Endothelial cell of umbilical vein (primary cell): ENCODE measurements at regions not wholly inside any gene's neighbourhood (a gene's known extent, or its start where the extent isn't known, plus 50 kb on each side); places are given as distances from the start of the nearest gene placed in this dataset.

Experiments
- BruUV-seq: library from RNA; stranded (reverse); fragments of 400-500 nt; replicated peaks from 2 replicates; lab custom pipeline; 2021; lab: Mats Ljungman, UMichigan
- CTCF ChIA-PET: fragments of 300-600, 350-600 bp; sonication (Branson Sonifier 250); formaldehyde crosslinking; loops from one replicate; lab custom pipeline; 2021; ENCODE audit warnings: antibody characterized with exemption, inconsistent platforms; lab: Charles Lee
- POLR2A ChIA-PET: fragments of 300-600, 350-600 bp; sonication (Branson Sonifier 250); formaldehyde crosslinking; loops from one replicate; lab custom pipeline; 2021; ENCODE audit warnings: antibody characterized with exemption, inconsistent platforms; lab: Charles Lee
- DNase-seq: peaks from one replicate; pipeline ENCODE4 v3.0.0-alpha.2; 2011; ENCODE audit warnings: low read depth, low spot score
- FAIRE-seq: peaks from 2 replicates; lab custom pipeline; 2011; peaks lifted over from hg19 to GRCh38; lab: Jason Lieb, UNC
- H2AFZ ChIP-seq: 2 replicates; pipeline ENCODE4 v1.6.0; 2012; ENCODE audit warnings: low read depth, low read length, control low read depth, inconsistent platforms
- H3K27ac ChIP-seq: 2 replicates; pipeline ENCODE4 v1.5.1; 2011; ENCODE audit warnings: low read depth, mild to moderate bottlenecking, control low read depth, low read length, moderate library complexity; ENCODE audit not compliant: insufficient read depth
- H3K27me3 ChIP-seq, 2 experiments: 2 replicates each; pipeline versions ENCODE4 v1.6.0 to v1.6.1; 2011; ENCODE audit warnings: low read length in 2 of 2, mixed read lengths in 1 of 2; ENCODE audit not compliant: control insufficient read depth in 2 of 2, insufficient read depth in 2 of 2
- H3K36me3 ChIP-seq, 2 experiments: 2 replicates in 1 of 2; 3 replicates in 1 of 2; pipeline ENCODE4 v1.5.1; 2011; ENCODE audit warnings: low read length in 2 of 2, mild to moderate bottlenecking in 1 of 2, moderate library complexity in 1 of 2; ENCODE audit not compliant: control insufficient read depth in 2 of 2, insufficient read depth in 2 of 2; ENCODE audit errors: extremely low read depth in 1 of 2
- H3K4me1 ChIP-seq: 3 replicates; pipeline ENCODE4 v1.5.1; 2011; ENCODE audit warnings: mild to moderate bottlenecking, low read length; ENCODE audit not compliant: control insufficient read depth, insufficient read depth; ENCODE audit errors: extremely low read depth
- H3K4me2 ChIP-seq: 2 replicates; pipeline ENCODE4 v1.6.1; 2011; ENCODE audit warnings: low read length, control low read depth, mixed read lengths; ENCODE audit not compliant: insufficient read depth
- H3K4me3 ChIP-seq, 3 experiments: fragments of 200-600 bp in 1 of 3; sonication (generic), shearing (Covaris generic) in 1 of 3; replicated peaks in 1 of 3; 2 replicates each; pipeline ENCODE4 v1.5.1; 2011 to 2016; ENCODE audit warnings: control low read depth in 3 of 3, low read length in 3 of 3, mild to moderate bottlenecking in 2 of 3, inconsistent platforms in 1 of 3, low read depth in 1 of 3, moderate library complexity in 1 of 3; ENCODE audit not compliant: insufficient read depth in 1 of 3
- H3K79me2 ChIP-seq: 2 replicates; pipeline ENCODE4 v1.6.0; 2012; ENCODE audit warnings: low read length, inconsistent platforms; ENCODE audit not compliant: control insufficient read depth, insufficient read depth
- H3K9ac ChIP-seq: replicated peaks from 2 replicates; pipeline ENCODE3; 2011; ENCODE audit warnings: low read length, control low read depth; ENCODE audit not compliant: insufficient read depth; ENCODE audit errors: extremely low read depth
- H3K9me1 ChIP-seq: replicated peaks from 3 replicates; pipeline ENCODE4 v1.6.0; 2011; ENCODE audit warnings: mild to moderate bottlenecking, low read length; ENCODE audit not compliant: control insufficient read depth, insufficient read depth; ENCODE audit errors: extremely low read depth
- H3K9me3 ChIP-seq: replicated peaks from 2 replicates; pipeline ENCODE4 v1.5.1; 2012; ENCODE audit warnings: low read length, inconsistent platforms; ENCODE audit not compliant: control insufficient read depth, insufficient read depth
- H4K20me1 ChIP-seq: replicated peaks from 2 replicates; pipeline ENCODE3; 2011; ENCODE audit warnings: mild to moderate bottlenecking, low read length; ENCODE audit not compliant: control insufficient read depth, insufficient read depth; ENCODE audit errors: extremely low read depth
- EZH2 ChIP-seq: IDR thresholded peaks from 2 replicates; pipeline ENCODE4 v1.6.1; 2012; ENCODE audit warnings: borderline replicate concordance, low read depth, mild to moderate bottlenecking, moderate library complexity, low read length, inconsistent platforms; ENCODE audit not compliant: severe bottlenecking
- FOS ChIP-seq: IDR thresholded peaks from 2 replicates; pipeline ENCODE4 v1.6.1; 2011; ENCODE audit warnings: mild to moderate bottlenecking, low read length, moderate library complexity, borderline replicate concordance; ENCODE audit not compliant: insufficient read depth
- GATA2 ChIP-seq: IDR thresholded peaks from 2 replicates; pipeline ENCODE4 v1.7.0; 2011; ENCODE audit warnings: low read depth, mild to moderate bottlenecking, moderate library complexity, mixed read lengths, low read length; ENCODE audit not compliant: insufficient read length, insufficient read depth
- JUN ChIP-seq: IDR thresholded peaks from 2 replicates; pipeline ENCODE4 v1.6.1; 2011; ENCODE audit warnings: borderline replicate concordance, low read depth; ENCODE audit not compliant: insufficient read length, insufficient read depth
- MYC ChIP-seq: IDR thresholded peaks from one replicate; pipeline ENCODE4 v1.6.1; 2011; ENCODE audit warnings: mild to moderate bottlenecking, low read depth, low read length
- POLR2A ChIP-seq: IDR thresholded peaks from 2 replicates; pipeline ENCODE4 v1.6.1; 2012; ENCODE audit warnings: low read depth, mild to moderate bottlenecking, control low read depth, low read length
- POLR2AphosphoS5 ChIP-seq: IDR thresholded peaks from 2 replicates; pipeline ENCODE4 v1.6.1; 2012; ENCODE audit warnings: low read depth, mild to moderate bottlenecking, control low read depth, low read length, moderate library complexity; ENCODE audit not compliant: insufficient read depth
- dilution Hi-C: fragments of 300-500 bp; cut with MboI; formaldehyde crosslinking; loops from one replicate; pipeline ENCODE4 v1.15.0; 2019; ENCODE audit warnings: low sequenced_read_pairs; ENCODE audit not compliant: extremely low pct_ligation_motif_present
- intact Hi-C: fragments of 100-400 bp; cut with micrococcal nuclease; formaldehyde crosslinking; loops from one replicate; pipeline ENCODE4 v1.10.0; 2022
- TF ChIP-seq, protein P1 (sequence below): IDR thresholded peaks from 2 replicates; pipeline ENCODE4 v1.6.1; 2011; ENCODE audit not compliant: insufficient read depth, insufficient read length
- TF ChIP-seq, protein P2 (sequence below), 2 donors: IDR thresholded peaks; 1 replicate in 1 of 2; 2 replicates in 1 of 2; pipeline ENCODE4 v1.5.1; 2011; ENCODE audit warnings: low read length in 2 of 2, mild to moderate bottlenecking in 2 of 2, moderate library complexity in 2 of 2, control low read depth in 1 of 2, inconsistent platforms in 1 of 2, low read depth in 1 of 2; ENCODE audit not compliant: insufficient read depth in 1 of 2; ENCODE audit errors: extremely low read depth in 1 of 2

DNA sequence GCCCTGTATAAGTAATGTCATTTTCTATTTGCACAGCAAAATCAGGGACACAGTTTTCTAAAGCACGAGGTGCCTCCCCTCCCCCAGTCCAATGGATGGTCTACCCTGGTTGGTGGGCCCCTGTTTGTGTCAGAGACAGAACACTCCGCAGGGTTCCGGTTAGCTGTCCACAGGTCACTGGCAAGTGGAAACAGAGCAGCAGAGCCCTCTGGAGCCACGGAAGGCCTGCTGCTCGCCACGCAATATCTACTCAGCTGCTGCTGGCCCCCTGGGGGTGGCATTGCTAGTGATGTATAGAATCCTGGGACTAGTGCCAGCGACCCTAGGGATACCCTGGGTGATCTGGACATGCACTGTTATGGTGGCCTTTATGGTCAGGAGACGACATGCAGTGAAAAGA, 50.4 kb downstream of the RIN2 start:
- TF ChIP-seq EZH2 (no peak), FOS (no peak), GATA2 (no peak), MYC (no peak), POLR2A (no peak), POLR2AphosphoS5 (no peak), JUN (no peak)
- TF ChIP-seq, protein P1, sequence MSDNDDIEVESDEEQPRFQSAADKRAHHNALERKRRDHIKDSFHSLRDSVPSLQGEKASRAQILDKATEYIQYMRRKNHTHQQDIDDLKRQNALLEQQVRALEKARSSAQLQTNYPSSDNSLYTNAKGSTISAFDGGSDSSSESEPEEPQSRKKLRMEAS = no peak
- TF ChIP-seq, protein P2, sequence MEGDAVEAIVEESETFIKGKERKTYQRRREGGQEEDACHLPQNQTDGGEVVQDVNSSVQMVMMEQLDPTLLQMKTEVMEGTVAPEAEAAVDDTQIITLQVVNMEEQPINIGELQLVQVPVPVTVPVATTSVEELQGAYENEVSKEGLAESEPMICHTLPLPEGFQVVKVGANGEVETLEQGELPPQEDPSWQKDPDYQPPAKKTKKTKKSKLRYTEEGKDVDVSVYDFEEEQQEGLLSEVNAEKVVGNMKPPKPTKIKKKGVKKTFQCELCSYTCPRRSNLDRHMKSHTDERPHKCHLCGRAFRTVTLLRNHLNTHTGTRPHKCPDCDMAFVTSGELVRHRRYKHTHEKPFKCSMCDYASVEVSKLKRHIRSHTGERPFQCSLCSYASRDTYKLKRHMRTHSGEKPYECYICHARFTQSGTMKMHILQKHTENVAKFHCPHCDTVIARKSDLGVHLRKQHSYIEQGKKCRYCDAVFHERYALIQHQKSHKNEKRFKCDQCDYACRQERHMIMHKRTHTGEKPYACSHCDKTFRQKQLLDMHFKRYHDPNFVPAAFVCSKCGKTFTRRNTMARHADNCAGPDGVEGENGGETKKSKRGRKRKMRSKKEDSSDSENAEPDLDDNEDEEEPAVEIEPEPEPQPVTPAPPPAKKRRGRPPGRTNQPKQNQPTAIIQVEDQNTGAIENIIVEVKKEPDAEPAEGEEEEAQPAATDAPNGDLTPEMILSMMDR (IDR thresholded peaks at IDR 0.05; ENCODE audit: extremely low read depth in 1 of 2, insufficient read depth in 1 of 2, low read depth in 1 of 2, low read length in 2 of 2) = no peak
- POLR2A ChIA-PET = no interaction called here
- Histone ChIP-seq H3K9me1 (no peaks in the 10 kb centered on the region), H3K4me3 (no peak overlapping the region), H3K9me3 (no peaks in the 10 kb centered on the region), H2AFZ (no peak overlapping the region), H3K27me3 (no peaks in the 10 kb centered on the region), H3K79me2 (no peaks in the 10 kb centered on the region), H3K4me1 (peaks cover 29% of the 10 kb centered on the region), H3K36me3 (peaks cover 0 to 4% of the 10 kb centered on the region in 2 experiments), H3K9ac (no peak overlapping the region), H3K27ac (no peak overlapping the region), H4K20me1 (no peaks in the 10 kb centered on the region), H3K4me2 (no peak overlapping the region)
- dilution Hi-C loops (loop anchor here (25.0 kb wide), 1 partner anchor 179 kb away; no protein-coding TSS in a partner anchor), intact Hi-C loops (no loop called here)
- CTCF ChIA-PET = interaction anchor here (1.3 to 1.9 kb wide), 2 partner anchors 12 to 19 kb away, joined by 3 to 5 read pairs; no protein-coding TSS in a partner anchor
- BruUV-seq = no TSS peak
- DNase-seq (no peak), FAIRE-seq (no peak)
